ENCODE measurements at regions not wholly inside any gene's neighbourhood (a gene's known extent, or its start where the extent isn't known, plus 50 kb on each side); places are given as distances from the start of the nearest gene placed in this dataset.
"Not testable (repeated sequence)": the region's sequence is repeated elsewhere in the genome, so short reads cannot be mapped to it uniquely, and the experiment has no call there.

- not testable (repeated sequence) for TF ChIP-seq CTCF (IDR thresholded peaks at IDR 0.05; ENCODE audit: low read depth, low read length, missing input control); REST (IDR thresholded peaks at IDR 0.05); ZBTB33 (IDR thresholded peaks at IDR 0.05); MAX (IDR thresholded peaks at IDR 0.05); RAD21 (IDR thresholded peaks at IDR 0.05); EGR1 (IDR thresholded peaks at IDR 0.05; ENCODE audit: low read depth in 2 of 2); ATF3 (IDR thresholded peaks at IDR 0.05); TAF1 (conservative IDR thresholded peaks at IDR 0.05); GABPA (IDR thresholded peaks at IDR 0.05 in 1 of 2, conservative IDR thresholded peaks at IDR 0.05 in 1 of 2)
Observed at GRCh38 chr1:232745698-232746097, 59.5 kb upstream of the MAP10 start.

All from liver (tissue), 3 donors.